ENCODE measurements at regions not wholly inside any gene's neighbourhood (a gene's known extent, or its start where the extent isn't known, plus 50 kb on each side); places are given as distances from the start of the nearest gene placed in this dataset.

- DNase-seq = no peak
Measured at GRCh38 chr13:104796581-104796980, 1730.4 kb upstream of the SLC10A2 start.

- DNase-seq = no peak
Measured at GRCh38 chr13:104785952-104786351, 1719.7 kb upstream of the SLC10A2 start.

DNA sequence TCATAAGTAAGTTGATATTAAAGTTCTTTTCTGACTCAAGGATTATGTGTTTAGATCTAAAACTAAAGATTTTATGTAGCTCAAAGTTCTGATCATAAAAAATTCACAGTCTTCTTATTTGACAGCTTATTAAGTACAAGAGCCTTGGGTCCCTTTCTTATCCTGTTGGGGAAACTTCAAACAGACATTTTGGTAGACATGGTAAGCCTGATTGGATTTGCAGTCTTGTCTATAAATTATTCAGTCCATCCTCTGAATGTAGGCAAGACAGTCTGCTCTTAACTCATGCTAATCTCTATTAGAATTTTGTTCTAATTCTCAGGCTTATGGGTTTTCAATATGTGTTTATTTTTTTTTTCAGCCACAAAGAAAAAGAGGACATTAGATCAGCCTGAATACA, 1718.7 kb upstream of the SLC10A2 start:
- no peak for DNase-seq

DNA sequence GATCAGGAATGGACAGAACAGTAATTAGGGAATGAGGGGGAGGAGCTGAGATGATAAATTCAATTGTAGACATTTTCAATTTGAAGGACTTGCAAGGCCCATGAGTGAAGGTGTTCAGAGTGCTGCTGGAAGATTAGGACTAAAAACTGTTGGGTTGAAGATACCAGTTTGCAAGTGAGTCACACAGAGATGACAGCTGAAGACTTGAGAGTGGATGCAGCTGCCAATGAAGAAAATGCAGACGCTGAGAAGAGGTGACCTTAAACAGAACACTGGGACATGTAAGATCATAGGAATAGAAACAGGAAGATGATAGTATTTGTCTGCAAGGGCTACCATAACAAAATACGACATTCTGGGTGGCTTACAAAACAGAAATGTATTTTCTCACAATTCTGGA, 1716.5 kb upstream of the SLC10A2 start:
- DNase-seq = no peak

GRCh38 chr13:104779311-104779993, 1713.2 kb upstream of the SLC10A2 start:
- peak; percentile 33 for DNase-seq

- DNase-seq = no peak
Measured at GRCh38 chr13:104773775-104774174, 1707.6 kb upstream of the SLC10A2 start.

DNA sequence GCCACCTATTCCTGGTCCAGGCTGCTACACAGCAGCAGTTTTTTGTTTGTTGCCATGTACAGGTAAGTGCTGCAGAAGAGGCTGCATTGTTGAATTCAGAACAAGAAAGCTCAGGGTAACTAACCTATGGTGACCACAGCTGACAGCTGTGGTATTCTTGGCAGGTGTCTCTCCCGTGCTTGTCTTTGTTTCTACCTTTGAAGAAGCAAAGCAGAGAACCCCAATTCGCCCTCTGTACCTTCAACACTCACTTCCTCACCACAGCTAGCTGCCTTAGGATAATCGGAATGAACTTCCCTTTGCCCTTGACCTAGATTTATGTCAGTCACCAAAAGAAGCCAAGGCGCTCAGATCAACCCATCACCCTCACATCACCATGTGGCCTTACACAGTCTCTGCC, 1703.3 kb upstream of the SLC10A2 start:
- no peak for DNase-seq

DNA sequence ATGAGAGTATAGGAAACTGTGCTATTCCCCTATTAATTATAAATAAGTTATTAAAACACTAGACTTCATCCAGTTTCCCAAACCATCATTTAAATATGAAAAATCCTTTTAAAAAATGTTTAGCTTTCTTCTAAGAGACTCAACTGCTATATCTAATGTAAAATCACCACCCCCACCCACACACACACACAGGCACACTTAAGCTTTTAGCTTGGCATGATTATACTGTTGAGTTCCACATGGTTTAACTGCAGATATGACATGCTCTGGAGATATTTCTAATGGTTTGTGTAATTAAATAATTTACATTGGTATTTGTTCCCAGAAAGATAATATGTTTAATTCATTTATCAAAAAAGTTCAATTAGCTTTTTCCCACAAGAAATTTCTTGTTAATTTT, 1700.1 kb upstream of the SLC10A2 start:
- DNase-seq = no peak

DNA sequence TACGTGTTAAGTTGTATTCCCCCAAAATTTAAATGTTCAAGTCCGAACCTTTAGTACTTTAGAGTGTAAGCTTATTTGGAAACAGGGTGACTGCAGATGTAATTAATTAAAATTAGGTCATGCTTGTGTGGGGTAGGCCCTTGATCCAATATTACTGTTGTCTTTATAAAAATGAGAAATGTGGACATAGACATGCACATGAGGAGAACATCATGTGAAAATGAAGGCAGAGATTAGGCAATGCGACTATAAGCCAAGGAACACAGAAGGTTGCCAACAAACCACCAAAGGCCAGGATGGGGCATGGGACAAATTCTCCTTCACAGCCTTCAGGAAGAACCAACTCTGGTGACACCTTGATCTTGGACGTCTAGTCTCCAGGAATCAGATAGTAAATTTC, 1698.4 kb upstream of the SLC10A2 start:
- no peak for DNase-seq

- no peak for DNase-seq
Measured at GRCh38 chr13:104759069-104759468, 1692.9 kb upstream of the SLC10A2 start.

DNA sequence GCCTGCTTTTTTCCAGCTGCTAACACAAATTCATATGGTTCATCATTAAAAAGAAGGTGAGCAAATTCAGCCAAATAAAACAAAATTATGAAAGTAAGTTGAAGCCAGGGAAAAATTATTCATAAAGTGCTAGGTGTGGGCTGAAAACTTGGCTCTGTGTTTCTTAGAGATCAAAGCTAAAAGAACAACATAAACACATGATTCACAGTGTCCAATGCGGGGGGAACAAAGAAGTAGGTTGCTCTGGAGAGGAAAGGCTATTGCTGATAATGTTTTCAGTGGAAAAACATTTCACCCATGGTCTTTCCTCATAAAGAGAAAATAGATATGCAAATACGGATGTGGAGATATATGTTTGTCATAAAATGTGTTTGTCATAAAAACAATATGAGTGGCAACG, 1691.5 kb upstream of the SLC10A2 start:
- DNase-seq = no peak

- DNase-seq = no peak
Measured at GRCh38 chr13:104750377-104750776, 1684.2 kb upstream of the SLC10A2 start.

DNA sequence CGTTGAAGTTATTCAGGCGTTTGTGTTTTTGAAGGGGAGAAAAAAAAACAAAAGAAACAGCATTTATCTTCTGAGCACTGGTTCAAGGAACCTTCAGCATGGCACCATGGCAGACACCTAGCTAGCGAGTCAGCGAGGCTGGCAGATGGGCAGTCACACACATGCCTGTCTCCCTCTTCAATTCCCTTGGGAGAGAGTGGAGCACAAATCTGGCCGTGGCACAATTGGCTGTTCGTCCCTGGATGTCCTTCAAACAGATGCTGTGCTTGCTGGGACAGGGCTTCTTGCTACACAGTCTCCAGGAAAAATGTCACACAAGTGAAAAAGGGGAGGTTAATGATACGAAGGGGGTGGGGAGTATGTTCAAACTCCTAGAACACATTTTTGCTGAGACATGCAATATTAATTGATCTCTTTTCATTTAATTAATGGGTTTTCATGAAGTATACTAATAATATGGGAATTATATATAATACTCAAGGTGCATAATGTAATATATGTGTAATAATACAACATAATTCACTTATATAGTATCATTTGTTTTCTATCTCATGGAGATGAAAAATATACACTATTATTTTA, 1674.5 kb upstream of the SLC10A2 start:
- DNase-seq = no peak

DNA sequence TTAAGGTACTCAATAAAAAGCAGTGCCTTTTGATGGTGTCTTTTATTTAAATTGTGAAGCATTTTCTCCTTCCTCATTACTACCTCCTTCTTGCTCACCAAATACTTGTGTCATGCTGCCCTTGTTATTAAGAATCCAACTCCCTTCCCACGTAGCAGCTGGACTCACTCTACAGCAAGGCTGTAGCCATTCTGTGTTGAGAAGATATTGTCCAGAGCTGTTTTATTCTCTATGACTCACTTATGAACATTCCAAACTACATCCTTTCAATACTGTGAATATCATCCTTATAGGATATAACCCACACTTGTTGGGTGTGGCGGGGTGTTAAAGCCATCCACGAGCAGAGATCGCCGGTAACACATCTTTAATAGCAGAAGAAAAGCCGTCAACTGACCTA, 1671.5 kb upstream of the SLC10A2 start:
- no peak for DNase-seq

GRCh38 chr13:104733427-104733826, 1667.2 kb upstream of the SLC10A2 start:
- no peak for DNase-seq

DNA sequence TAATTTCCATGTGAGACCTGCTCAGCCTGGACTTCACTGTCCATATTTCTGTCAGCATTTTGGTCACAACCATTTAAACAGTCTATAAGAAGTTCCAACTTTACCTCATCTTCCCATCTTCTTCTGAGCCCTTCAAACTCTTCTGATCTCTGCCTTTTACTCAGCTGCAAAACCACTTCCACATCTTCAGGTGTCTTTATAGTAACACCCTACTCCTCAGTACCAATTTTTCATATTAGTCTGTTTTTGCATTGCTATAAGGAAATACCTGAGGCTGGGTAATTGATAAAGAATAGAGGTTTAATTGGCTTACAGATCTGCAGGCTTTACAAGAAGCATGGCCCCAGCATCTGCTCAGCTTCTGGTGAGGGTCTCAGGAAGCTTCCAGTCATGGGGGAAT, 1648.9 kb upstream of the SLC10A2 start:
- DNase-seq = no peak

DNA sequence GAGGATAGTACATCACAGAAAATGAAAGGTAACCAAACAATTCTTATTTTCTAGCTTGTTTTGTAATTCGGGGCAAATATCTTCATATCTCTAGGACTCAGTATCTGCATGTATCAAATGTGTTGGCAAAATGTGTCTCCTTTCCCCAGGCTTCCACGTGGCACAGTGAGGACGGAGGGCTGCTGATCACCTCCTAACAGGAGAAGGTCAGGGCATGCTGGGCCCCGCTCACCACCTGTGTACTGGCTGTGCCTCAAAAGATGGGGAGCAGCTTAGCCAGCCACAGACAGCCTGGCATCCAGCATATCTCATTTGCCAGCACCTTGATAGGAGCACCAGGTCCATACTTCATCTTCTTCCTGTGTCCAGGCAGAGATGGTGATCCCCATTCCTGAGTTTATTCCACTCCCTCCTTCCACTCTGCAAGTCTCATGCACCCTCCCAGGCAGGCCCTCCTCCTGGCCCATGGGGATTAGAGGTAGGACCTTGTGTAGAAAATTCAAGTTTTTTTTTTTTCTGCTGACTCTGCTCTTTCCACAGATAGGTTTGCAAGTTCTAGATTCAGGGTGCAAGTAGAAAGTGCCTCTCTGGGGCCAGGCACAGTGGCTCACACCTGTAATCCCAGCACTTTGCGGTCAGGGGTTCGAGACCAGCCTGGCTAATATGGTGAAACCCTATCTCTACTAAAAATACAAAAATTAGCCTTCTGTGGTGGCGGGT, 1639.0 kb upstream of the SLC10A2 start:
- no peak for DNase-seq

- no peak for DNase-seq
Measured at GRCh38 chr13:104701591-104701990, 1635.4 kb upstream of the SLC10A2 start.

GRCh38 chr13:104694397-104694796, 1628.2 kb upstream of the SLC10A2 start:
- no peak for DNase-seq

DNA sequence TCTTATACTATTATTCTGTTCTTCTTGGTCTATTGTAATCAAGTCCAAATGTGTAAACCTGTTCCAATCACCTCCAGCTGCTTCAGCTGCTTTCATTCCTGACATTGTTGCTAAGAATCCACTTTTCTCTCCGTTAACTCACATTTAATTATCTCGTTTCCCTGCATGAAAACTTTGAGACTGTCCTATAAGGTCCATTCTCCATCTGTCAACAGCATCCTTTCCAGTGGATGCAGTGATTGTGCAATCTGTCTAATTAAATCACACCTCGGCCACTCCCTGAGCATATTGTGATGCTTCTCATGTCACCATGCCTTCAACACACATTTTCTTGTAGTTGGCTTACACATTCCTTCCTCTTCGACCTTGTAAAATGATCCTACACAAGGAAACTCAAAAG, 1626.9 kb upstream of the SLC10A2 start:
- DNase-seq = no peak

GRCh38 chr13:104691767-104692467, 1625.7 kb upstream of the SLC10A2 start:
- DNase-seq = no peak

DNA sequence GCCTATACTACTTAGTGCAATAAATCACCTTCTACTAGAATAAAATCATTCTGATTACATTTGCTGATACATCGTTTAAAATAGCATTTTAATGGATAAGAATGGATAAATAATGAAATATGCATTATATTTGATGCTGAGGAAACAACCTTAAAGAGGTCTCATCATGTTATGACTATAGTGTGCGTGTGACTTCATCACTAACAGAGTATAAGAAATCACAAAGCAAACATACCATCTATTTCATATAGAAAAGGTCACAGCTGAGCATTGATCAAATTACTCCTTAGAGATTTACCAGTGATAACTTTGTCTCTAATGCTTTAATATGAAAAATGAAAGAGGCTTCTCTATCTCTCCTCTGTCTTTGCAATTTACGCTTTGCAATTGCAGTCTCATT, 1620.3 kb upstream of the SLC10A2 start:
- DNase-seq = no peak

DNA sequence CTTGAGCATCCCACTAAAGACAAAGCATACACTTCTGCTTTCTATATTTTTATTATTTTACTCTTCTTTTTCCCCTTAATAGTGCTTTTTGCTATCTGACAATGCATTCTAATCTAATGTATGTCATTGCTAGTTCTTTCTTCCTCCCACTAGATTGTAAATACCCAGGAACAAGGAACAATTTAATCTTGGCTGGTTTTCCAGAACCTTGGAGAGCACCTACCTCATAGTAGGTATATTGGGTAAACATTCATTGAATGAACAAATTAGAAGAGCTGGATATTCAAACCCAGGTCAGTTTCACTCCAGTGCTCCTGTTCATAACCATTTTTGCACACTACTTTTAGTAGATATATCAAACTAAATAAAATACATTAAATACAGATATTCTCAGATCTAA, 1617.6 kb upstream of the SLC10A2 start:
- DNase-seq = no peak

- DNase-seq = no peak
Measured at GRCh38 chr13:104678161-104678560, 1611.9 kb upstream of the SLC10A2 start.

All from femur (tissue), 1 donor.